Astrocyte (in vitro differentiated cells and primary cell): ENCODE measurements at regions not wholly inside any gene's neighbourhood (a gene's known extent, or its start where the extent isn't known, plus 50 kb on each side); places are given as distances from the start of the nearest gene placed in this dataset.

ENCODE experiments used
- EZH2 ChIP-seq: IDR thresholded peaks from 2 replicates; pipeline ENCODE4 v1.6.1; 2012; ENCODE audit warnings: mild to moderate bottlenecking, low read length, inconsistent platforms; ENCODE audit not compliant: insufficient read depth
- TF ChIP-seq, protein P1 (sequence below): IDR thresholded peaks from 2 replicates; pipeline ENCODE4 v1.5.1; 2011; ENCODE audit warnings: low read depth, mild to moderate bottlenecking, inconsistent platforms, low read length, moderate library complexity; ENCODE audit not compliant: insufficient read depth

DNA sequence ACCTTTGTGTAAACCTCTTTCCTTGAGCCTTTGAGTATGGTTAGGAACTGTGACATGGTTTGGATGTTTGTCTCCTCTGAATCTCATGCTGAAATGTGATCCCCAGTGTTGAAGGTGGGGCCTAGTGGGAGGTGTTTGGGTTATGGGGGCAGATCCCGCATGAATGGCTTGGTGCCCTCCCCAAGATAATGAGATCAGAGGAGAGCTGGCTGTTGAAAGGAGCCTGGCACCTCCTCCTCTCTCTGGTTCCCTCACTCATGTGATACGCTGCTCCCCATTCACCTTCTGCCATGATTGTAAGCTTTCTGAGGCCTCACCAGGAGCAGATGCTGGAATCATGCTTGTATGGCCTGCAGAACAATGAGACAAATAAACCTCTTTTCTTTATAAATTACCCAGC is 1110.2 kb downstream of the CDH11 start:
- TF ChIP-seq, protein P1, sequence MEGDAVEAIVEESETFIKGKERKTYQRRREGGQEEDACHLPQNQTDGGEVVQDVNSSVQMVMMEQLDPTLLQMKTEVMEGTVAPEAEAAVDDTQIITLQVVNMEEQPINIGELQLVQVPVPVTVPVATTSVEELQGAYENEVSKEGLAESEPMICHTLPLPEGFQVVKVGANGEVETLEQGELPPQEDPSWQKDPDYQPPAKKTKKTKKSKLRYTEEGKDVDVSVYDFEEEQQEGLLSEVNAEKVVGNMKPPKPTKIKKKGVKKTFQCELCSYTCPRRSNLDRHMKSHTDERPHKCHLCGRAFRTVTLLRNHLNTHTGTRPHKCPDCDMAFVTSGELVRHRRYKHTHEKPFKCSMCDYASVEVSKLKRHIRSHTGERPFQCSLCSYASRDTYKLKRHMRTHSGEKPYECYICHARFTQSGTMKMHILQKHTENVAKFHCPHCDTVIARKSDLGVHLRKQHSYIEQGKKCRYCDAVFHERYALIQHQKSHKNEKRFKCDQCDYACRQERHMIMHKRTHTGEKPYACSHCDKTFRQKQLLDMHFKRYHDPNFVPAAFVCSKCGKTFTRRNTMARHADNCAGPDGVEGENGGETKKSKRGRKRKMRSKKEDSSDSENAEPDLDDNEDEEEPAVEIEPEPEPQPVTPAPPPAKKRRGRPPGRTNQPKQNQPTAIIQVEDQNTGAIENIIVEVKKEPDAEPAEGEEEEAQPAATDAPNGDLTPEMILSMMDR, result no peak
- no peak for TF ChIP-seq EZH2
